WI38 (cell line): ENCODE measurements at regions not wholly inside any gene's neighbourhood (a gene's known extent, or its start where the extent isn't known, plus 50 kb on each side); places are given as distances from the start of the nearest gene placed in this dataset.

Experiments
- H3K4me3 ChIP-seq: 2 replicates; pipeline ENCODE4 v1.5.1; 2011; ENCODE audit warnings: low read depth, mild to moderate bottlenecking, control low read depth, low read length
- CTCF ChIP-seq: IDR thresholded peaks from 2 replicates; pipeline ENCODE4 v1.5.1; 2012; ENCODE audit warnings: low read depth, mild to moderate bottlenecking, control low read depth, low read length

GRCh38 chr7:7102906-7103305 lies 79.4 kb upstream of the C1GALT1 start:
- no peak for TF ChIP-seq CTCF
- no peak overlapping the region for H3K4me3 ChIP-seq

- TF ChIP-seq CTCF, result no peak
- no peak overlapping the region for H3K4me3 ChIP-seq
These were observed 78.7 kb upstream of the C1GALT1 start for GRCh38 chr7:7103343-7104313.

- no peak overlapping the region for H3K4me3 ChIP-seq
- no peak for TF ChIP-seq CTCF
These were observed 78.0 kb upstream of the C1GALT1 start for GRCh38 chr7:7104314-7104698.

GRCh38 chr7:7104971-7105370 lies 77.4 kb upstream of the C1GALT1 start:
- H3K4me3 ChIP-seq, result no peak overlapping the region
- no peak for TF ChIP-seq CTCF

- no peak overlapping the region for H3K4me3 ChIP-seq
- no peak for TF ChIP-seq CTCF
These were observed 76.4 kb upstream of the C1GALT1 start for GRCh38 chr7:7105800-7106582.

- no peak for TF ChIP-seq CTCF
- H3K4me3 ChIP-seq, result no peak overlapping the region
These were observed 73.4 kb upstream of the C1GALT1 start for GRCh38 chr7:7108931-7109330.

GRCh38 chr7:7109934-7110333 lies 72.4 kb upstream of the C1GALT1 start:
- no peak for TF ChIP-seq CTCF

More at GRCh38 chr7:7109934-7110333, 72.4 kb upstream of the C1GALT1 start:
- no peak overlapping the region for H3K4me3 ChIP-seq
